Stomach (tissue), 8 donors: ENCODE measurements at regions not wholly inside any gene's neighbourhood (a gene's known extent, or its start where the extent isn't known, plus 50 kb on each side); places are given as distances from the start of the nearest gene placed in this dataset.
"Not testable (repeated sequence)": the region's sequence is repeated elsewhere in the genome, so short reads cannot be mapped to it uniquely, and the experiment has no call there.

Experiments used
- DNase-seq, 2 donors: peaks; one replicate each; pipeline versions ENCODE4 v3.0.0 to v3.0.0-alpha.2; 2013 to 2019
- H3K27ac ChIP-seq, 5 donors: fragments of 200-600 bp in 4 of 5; sonication (generic) in 4 of 5; one replicate each; pipeline ENCODE4 v1.5.1; 2013 to 2019; ENCODE audit warnings: mild to moderate bottlenecking in 1 of 5, moderate library complexity in 1 of 5
- H3K27me3 ChIP-seq, 3 donors: fragments of 200-600 bp; sonication (generic); one replicate each; pipeline ENCODE4 v1.5.1; 2017 to 2019; ENCODE audit warnings: mixed run types in 1 of 3
- H3K36me3 ChIP-seq, 4 donors: fragments of 200-600 bp; sonication (generic); 1 replicate in 3 of 4; 2 replicates in 1 of 4; pipeline ENCODE4 v1.5.1; 2016 to 2019
- H3K4me1 ChIP-seq, 4 donors: fragments of 200-600 bp; sonication (generic); one replicate each; pipeline ENCODE4 v1.5.1; 2016 to 2019
- H3K4me3 ChIP-seq, 4 donors: fragments of 200-600 bp; sonication (generic) in 3 of 4; one replicate each; pipeline ENCODE4 v1.5.1; 2016 to 2019; ENCODE audit warnings: mild to moderate bottlenecking in 1 of 4
- H3K9me3 ChIP-seq, 4 donors: fragments of 200-600 bp; sonication (generic); one replicate each; pipeline ENCODE4 v1.5.1; 2016 to 2019
- CTCF ChIP-seq, 7 experiments: fragments of 450-650 bp in 4 of 7; fragments of 200-600 bp in 3 of 7; sonication (generic) in 3 of 7; IDR thresholded peaks; one replicate each; pipeline ENCODE4 v1.5.1; 2016 to 2019; ENCODE audit warnings: antibody characterized with exemption in 7 of 7, control low read depth in 2 of 7, mild to moderate bottlenecking in 1 of 7
- EP300 ChIP-seq: sonication (generic); formaldehyde crosslinking; IDR thresholded peaks from one replicate; pipeline ENCODE4 v1.6.1; 2017; ENCODE audit warnings: antibody characterized with exemption
- POLR2A ChIP-seq, 4 donors: fragments of 450-650 bp; IDR thresholded peaks; one replicate each; pipeline ENCODE4 v1.6.1; 2016; ENCODE audit warnings: antibody characterized with exemption in 4 of 4, control low read depth in 2 of 4, mild to moderate bottlenecking in 1 of 4, moderate library complexity in 1 of 4
- POLR2AphosphoS5 ChIP-seq, 3 donors: sonication (generic); formaldehyde crosslinking; IDR thresholded peaks; one replicate each; pipeline ENCODE4 v1.6.1; 2016; ENCODE audit warnings: antibody characterized with exemption in 3 of 3
- WGBS, 5 donors: extraction: QIAGEN DNeasy Blood & Tissue Kit in 3 of 5; methylation state at CpG; one replicate each; pipeline versions ENCODE4 v1.1.5 to v1.1.7; 2013 to 2018; 5-methylcytosine and 5-hydroxymethylcytosine counted together
- intact Hi-C: fragments of 100-400 bp; cut with DNase I; formaldehyde crosslinking; loops from one replicate; pipeline ENCODE4 v1.15.1; 2023; ENCODE audit warnings: low total_unique reads
- donor health status: healthy with polysubstance abuse.
- donor health status: Bipolar disorder and iron deficiency.
- donor health status: healthy.

DNA sequence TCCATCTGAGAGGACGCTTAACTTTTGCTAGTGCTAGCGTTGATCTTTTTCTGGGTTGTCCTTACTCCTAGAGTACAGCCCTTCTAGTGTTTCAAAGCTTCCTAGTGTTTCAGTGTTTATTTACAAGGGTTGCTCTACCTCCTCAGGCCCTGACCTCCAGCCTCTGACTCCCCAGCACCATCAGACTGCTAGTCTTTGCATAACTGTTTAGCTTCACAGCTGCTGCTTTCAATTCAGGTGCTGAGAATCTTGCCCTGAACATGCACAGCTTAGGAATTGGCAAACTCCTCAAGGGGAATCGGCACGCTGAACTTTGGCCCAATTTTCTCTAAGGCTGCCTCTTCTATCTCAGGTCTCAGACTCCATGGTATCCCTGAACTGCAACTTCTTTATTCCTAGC lies 52.9 kb downstream of the OR52B4 start:
- 33 to 65% (median 55%) methylated on average over 2 of the region's 4 CpGs for WGBS, 5 donors

GRCh38 chr11:4277225-4277624 lies 91.0 kb downstream of the OR52B4 start:
- H3K27me3 ChIP-seq, intact Hi-C loops, H3K9me3 ChIP-seq, H3K27ac ChIP-seq, H3K36me3 ChIP-seq, DNase-seq, H3K4me3 ChIP-seq, H3K4me1 ChIP-seq: not testable (repeated sequence)
- WGBS, 5 donors: 86 to 94% (median 90%) methylated on average over 4 to 7 of the region's 9 CpGs

More for the DNA sequence above, 52.9 kb downstream of the OR52B4 start:
- DNase-seq, H3K4me1 ChIP-seq, H3K27ac ChIP-seq, H3K4me3 ChIP-seq, intact Hi-C loops, H3K36me3 ChIP-seq, H3K9me3 ChIP-seq, H3K27me3 ChIP-seq: not testable (repeated sequence)

DNA sequence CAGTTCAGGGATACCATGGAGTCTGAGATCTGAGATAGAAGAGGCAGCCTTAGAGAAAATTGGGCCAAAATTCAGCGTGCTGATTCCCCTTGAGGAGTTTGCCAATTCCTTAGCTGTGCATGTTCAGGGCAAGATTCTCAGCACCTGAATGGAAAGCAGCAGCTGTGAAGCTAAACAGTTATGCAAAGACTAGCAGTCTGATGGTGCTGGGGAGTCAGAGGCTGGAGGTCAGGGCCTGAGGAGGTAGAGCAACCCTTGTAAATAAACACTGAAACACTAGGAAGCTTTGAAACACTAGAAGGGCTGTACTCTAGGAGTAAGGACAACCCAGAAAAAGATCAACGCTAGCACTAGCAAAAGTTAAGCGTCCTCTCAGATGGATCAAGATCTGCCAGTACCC lies 117.1 kb downstream of the OR52B4 start:
- H3K27ac ChIP-seq, H3K36me3 ChIP-seq, H3K9me3 ChIP-seq, H3K4me1 ChIP-seq, intact Hi-C loops, H3K4me3 ChIP-seq, H3K27me3 ChIP-seq, DNase-seq: not testable (repeated sequence)
- 29 to 78% (median 44%) methylated on average over 1 to 2 of the region's 3 CpGs; no CpG with 5 or more reads in 1 of the 5 donors for WGBS, 5 donors

- intact Hi-C loops, H3K4me1 ChIP-seq, H3K4me3 ChIP-seq, H3K9me3 ChIP-seq, H3K36me3 ChIP-seq, DNase-seq, H3K27ac ChIP-seq, H3K27me3 ChIP-seq: not testable (repeated sequence)
- 75 to 91% (median 88%) methylated on average over 2 of the region's 2 CpGs; no CpG with 5 or more reads in 2 of the 5 donors for WGBS, 5 donors
Observed at GRCh38 chr11:4249475-4249874, 118.7 kb downstream of the OR52B4 start.

DNA sequence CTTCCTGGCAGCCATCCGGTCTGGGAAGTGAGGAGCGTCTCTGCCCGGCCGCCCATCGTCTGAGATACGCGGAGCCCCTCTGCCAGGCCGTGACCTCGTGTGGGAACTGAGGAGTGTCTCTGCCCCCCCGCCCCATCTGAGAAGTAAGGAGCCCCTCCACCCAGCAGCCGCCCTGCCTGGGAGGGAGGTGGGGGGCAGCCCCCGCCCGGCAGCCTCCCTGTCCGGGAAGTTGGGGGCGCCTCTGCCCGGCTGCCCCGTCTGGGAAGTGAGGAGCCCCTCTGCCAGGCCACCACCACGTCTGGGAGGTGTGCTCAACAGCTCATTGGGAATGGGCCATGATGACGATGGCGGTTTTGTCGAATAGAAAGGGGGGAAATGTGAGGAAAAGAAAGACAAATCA lies 130.4 kb downstream of the OR52B4 start:
- H3K9me3 ChIP-seq, H3K36me3 ChIP-seq, H3K4me1 ChIP-seq, DNase-seq, H3K27ac ChIP-seq, intact Hi-C loops, H3K27me3 ChIP-seq, H3K4me3 ChIP-seq: not testable (repeated sequence)
- WGBS, 5 donors: 87 to 90% (median 89%) methylated on average over 14 to 21 of the region's 21 CpGs

DNA sequence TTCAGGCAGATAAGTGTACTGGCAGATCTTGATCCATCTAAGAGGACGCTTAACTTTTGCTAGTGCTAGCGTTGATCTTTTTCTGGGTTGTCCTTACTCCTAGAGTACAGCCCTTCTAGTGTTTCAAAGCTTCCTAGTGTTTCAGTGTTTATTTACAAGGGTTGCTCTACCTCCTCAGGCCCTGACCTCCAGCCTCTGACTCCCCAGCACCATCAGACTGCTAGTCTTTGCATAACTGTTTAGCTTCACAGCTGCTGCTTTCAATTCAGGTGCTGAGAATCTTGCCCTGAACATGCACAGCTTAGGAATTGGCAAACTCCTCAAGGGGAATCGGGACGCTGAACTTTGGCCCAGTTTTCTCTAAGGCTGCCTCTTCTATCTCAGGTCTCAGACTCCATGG lies 124.3 kb downstream of the RRM1 start:
- H3K36me3 ChIP-seq, H3K4me3 ChIP-seq, H3K4me1 ChIP-seq, intact Hi-C loops, DNase-seq, H3K9me3 ChIP-seq, H3K27ac ChIP-seq, H3K27me3 ChIP-seq: not testable (repeated sequence)
- 26 to 42% (median 33%) methylated on average over 2 to 4 of the region's 4 CpGs for WGBS, 5 donors

- Histone ChIP-seq H3K4me3 (no peak overlapping the region), H3K36me3 (no peaks in the 10 kb centered on the region), H3K9me3 (no peaks in the 10 kb centered on the region), H3K27me3 (peaks cover 0 to 19% (median 9%) of the 10 kb centered on the region in 3 donors), H3K4me1 (peaks cover 0 to 4% (median 2%) of the 10 kb centered on the region in 4 donors), H3K27ac (no peak overlapping the region)
- 51 to 68% (median 66%) methylated on average over 5 of the region's 5 CpGs for WGBS, 5 donors
- TF ChIP-seq POLR2AphosphoS5 (IDR thresholded peaks at IDR 0.05): no peak
- TF ChIP-seq CTCF (IDR thresholded peaks at IDR 0.05): no peak
- no peak for TF ChIP-seq POLR2A (IDR thresholded peaks at IDR 0.05)
- no peak for TF ChIP-seq EP300
- no peak for DNase-seq
- intact Hi-C loops: no loop called here
Observed at GRCh38 chr11:4213746-4214145, 119.1 kb downstream of the RRM1 start.

DNA sequence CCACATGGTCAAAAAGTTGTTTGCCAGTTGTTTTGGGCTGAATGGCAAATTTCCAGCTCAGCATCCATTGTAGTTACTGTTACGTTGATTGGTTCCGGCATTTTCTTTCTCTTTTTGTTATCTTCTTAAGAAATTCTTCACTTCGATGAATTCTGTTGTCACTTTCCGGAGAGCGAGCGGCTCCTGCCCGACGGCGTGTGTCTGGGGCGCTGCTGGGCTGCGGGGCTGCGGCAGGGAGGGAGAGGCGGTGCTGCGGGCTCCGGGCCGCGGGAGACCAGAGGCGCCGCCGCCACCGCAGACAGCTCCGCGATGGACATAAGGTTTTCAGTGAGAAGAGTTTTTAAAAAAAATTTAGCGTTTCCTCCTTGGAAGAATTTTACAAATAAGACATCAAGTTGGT lies 117.4 kb downstream of the RRM1 start:
- intact Hi-C loops: no loop called here
- H3K9me3 ChIP-seq: no peaks in the 10 kb centered on the region
- no peak overlapping the region for H3K27ac ChIP-seq
- 12 to 18% (median 15%) methylated on average over 24 of the region's 24 CpGs for WGBS, 5 donors
- peak overlapping the region in 1 of 4 donors; percentile 20 for H3K4me3 ChIP-seq
- peaks cover 0 to 22% (median 9%) of the 10 kb centered on the region in 3 donors for H3K27me3 ChIP-seq
- no peak for TF ChIP-seq CTCF (IDR thresholded peaks at IDR 0.05)
- TF ChIP-seq POLR2AphosphoS5 (IDR thresholded peaks at IDR 0.05): no peak
- no peak for TF ChIP-seq POLR2A (IDR thresholded peaks at IDR 0.05)
- no peak for TF ChIP-seq EP300
- H3K4me1 ChIP-seq: peaks cover 0 to 4% (median 2%) of the 10 kb centered on the region in 4 donors
- no peaks in the 10 kb centered on the region for H3K36me3 ChIP-seq
- DNase-seq: peak in 1 of 2 donors; percentile 23
